ENCODE measurements at regions not wholly inside any gene's neighbourhood (a gene's known extent, or its start where the extent isn't known, plus 50 kb on each side); places are given as distances from the start of the nearest gene placed in this dataset.

DNA sequence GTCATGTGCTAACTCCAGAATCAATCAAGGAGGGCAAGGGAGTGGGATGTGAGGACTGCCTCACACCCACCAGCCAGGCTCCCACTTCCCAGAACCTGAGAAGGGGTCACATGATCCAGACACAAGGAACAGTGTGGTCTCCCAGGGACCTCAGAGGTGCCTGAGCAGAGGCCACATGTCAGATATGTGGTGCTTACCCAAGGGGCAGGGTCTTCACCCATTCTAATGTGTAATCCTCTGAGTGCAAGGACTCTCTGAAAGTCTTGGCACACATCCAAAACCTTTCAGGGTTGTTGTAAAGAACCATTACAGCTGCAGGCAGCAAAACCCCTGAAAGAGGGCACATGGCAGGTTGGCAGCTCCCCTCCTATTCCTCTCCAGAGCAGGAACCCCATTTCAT lies 656.6 kb downstream of the UQCRFS1 start:
- H3K27ac ChIP-seq (replicated peaks), result no peak overlapping the region
- H3K4me3 ChIP-seq (replicated peaks; ENCODE audit: insufficient read depth, low read length), result no peak overlapping the region
- DNase-seq (ENCODE audit: low read depth in 1 of 2, low spot score in 1 of 2), result no peak
- H3K27me3 ChIP-seq (ENCODE audit: insufficient read depth, poor library complexity, severe bottlenecking), result no peaks in the 10 kb centered on the region
- TF ChIP-seq POLR2AphosphoS5 (IDR thresholded peaks at IDR 0.05; ENCODE audit: low read depth) (no peak), SPI1 (IDR thresholded peaks at IDR 0.05; ENCODE audit: borderline replicate concordance, low read depth) (no peak), GABPA (IDR thresholded peaks at IDR 0.05; ENCODE audit: low read depth) (no peak), CTCF (IDR thresholded peaks at IDR 0.05; ENCODE audit: insufficient read depth, low read length) (no peak)
- TF ChIP-seq, protein P1, sequence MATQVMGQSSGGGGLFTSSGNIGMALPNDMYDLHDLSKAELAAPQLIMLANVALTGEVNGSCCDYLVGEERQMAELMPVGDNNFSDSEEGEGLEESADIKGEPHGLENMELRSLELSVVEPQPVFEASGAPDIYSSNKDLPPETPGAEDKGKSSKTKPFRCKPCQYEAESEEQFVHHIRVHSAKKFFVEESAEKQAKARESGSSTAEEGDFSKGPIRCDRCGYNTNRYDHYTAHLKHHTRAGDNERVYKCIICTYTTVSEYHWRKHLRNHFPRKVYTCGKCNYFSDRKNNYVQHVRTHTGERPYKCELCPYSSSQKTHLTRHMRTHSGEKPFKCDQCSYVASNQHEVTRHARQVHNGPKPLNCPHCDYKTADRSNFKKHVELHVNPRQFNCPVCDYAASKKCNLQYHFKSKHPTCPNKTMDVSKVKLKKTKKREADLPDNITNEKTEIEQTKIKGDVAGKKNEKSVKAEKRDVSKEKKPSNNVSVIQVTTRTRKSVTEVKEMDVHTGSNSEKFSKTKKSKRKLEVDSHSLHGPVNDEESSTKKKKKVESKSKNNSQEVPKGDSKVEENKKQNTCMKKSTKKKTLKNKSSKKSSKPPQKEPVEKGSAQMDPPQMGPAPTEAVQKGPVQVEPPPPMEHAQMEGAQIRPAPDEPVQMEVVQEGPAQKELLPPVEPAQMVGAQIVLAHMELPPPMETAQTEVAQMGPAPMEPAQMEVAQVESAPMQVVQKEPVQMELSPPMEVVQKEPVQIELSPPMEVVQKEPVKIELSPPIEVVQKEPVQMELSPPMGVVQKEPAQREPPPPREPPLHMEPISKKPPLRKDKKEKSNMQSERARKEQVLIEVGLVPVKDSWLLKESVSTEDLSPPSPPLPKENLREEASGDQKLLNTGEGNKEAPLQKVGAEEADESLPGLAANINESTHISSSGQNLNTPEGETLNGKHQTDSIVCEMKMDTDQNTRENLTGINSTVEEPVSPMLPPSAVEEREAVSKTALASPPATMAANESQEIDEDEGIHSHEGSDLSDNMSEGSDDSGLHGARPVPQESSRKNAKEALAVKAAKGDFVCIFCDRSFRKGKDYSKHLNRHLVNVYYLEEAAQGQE (IDR thresholded peaks at IDR 0.05; ENCODE audit: insufficient replicate concordance, low read depth), result no peak

GRCh38 chr19:28555317-28555716 lies 657.6 kb downstream of the UQCRFS1 start:
- Histone ChIP-seq H3K4me3 (replicated peaks; ENCODE audit: insufficient read depth, low read length) (no peak overlapping the region), H3K27me3 (ENCODE audit: insufficient read depth, poor library complexity, severe bottlenecking) (no peaks in the 10 kb centered on the region), H3K27ac (replicated peaks) (no peak overlapping the region)
- TF ChIP-seq POLR2AphosphoS5 (IDR thresholded peaks at IDR 0.05; ENCODE audit: low read depth), result no peak
- TF ChIP-seq GABPA (IDR thresholded peaks at IDR 0.05; ENCODE audit: low read depth), result no peak
- no peak for TF ChIP-seq CTCF (IDR thresholded peaks at IDR 0.05; ENCODE audit: insufficient read depth, low read length)
- TF ChIP-seq, protein P1 (IDR thresholded peaks at IDR 0.05; ENCODE audit: insufficient replicate concordance, low read depth), result no peak
- TF ChIP-seq SPI1 (IDR thresholded peaks at IDR 0.05; ENCODE audit: borderline replicate concordance, low read depth), result no peak
- no peak for DNase-seq (ENCODE audit: low read depth in 1 of 2, low spot score in 1 of 2)

DNA sequence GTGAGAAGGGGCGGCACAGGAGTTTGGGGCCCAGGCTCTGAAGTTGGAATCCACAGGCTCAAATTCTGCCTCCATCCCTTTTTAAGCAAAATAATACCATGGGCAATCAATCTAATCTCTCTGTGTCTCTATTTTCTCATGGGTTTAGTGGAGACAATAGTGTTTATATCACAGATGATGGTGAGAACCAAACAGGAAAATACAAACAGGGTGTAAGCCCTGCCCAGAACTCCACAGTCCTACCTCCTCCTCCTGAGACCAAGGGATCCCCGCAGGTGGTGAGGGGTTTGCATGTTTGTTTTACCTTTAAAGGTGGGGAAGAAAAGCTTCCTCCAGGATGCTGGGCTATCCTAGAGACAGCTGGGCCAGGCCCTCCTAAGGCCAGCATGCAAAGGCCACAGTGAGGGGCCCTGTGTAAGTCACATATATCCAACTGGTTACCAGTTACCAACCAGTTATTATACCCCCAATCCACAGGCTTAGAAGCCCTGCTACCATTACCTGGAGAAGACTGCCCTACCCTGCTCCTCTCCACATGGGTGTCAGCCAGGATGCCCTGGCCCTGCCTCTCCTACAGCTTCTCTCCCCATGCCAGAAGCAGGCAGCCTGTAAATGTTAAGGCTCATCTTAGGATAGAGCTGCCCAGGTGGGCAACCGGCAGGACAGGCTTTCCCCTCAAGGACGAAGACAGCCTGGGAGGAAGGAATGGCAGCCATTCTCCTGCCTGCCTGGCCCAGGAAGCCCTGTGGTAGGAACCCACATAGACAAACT lies 658.4 kb downstream of the UQCRFS1 start:
- Histone ChIP-seq H3K27ac (replicated peaks) (no peak overlapping the region), H3K27me3 (ENCODE audit: insufficient read depth, poor library complexity, severe bottlenecking) (no peaks in the 10 kb centered on the region), H3K4me3 (replicated peaks; ENCODE audit: insufficient read depth, low read length) (no peak overlapping the region)
- TF ChIP-seq POLR2AphosphoS5 (IDR thresholded peaks at IDR 0.05; ENCODE audit: low read depth) (no peak), GABPA (IDR thresholded peaks at IDR 0.05; ENCODE audit: low read depth) (no peak)
- no peak for DNase-seq (ENCODE audit: low read depth in 1 of 2, low spot score in 1 of 2)

- DNase-seq (ENCODE audit: low read depth in 1 of 2, low spot score in 1 of 2), result no peak
- H3K27me3 ChIP-seq (ENCODE audit: insufficient read depth, poor library complexity, severe bottlenecking), result no peaks in the 10 kb centered on the region
- H3K27ac ChIP-seq (replicated peaks), result no peak overlapping the region
- H3K4me3 ChIP-seq (replicated peaks; ENCODE audit: insufficient read depth, low read length), result no peak overlapping the region
- TF ChIP-seq SPI1 (IDR thresholded peaks at IDR 0.05; ENCODE audit: borderline replicate concordance, low read depth), result no peak
Observed at GRCh38 chr19:28553764-28554163, 659.2 kb downstream of the UQCRFS1 start.

GRCh38 chr19:28553005-28553404 lies 659.9 kb downstream of the UQCRFS1 start:
- DNase-seq (ENCODE audit: low read depth in 1 of 2, low spot score in 1 of 2), result no peak
- TF ChIP-seq CTCF (IDR thresholded peaks at IDR 0.05; ENCODE audit: insufficient read depth, low read length) (no peak), SPI1 (IDR thresholded peaks at IDR 0.05; ENCODE audit: borderline replicate concordance, low read depth) (no peak), GABPA (IDR thresholded peaks at IDR 0.05; ENCODE audit: low read depth) (no peak), POLR2AphosphoS5 (IDR thresholded peaks at IDR 0.05; ENCODE audit: low read depth) (no peak)
- TF ChIP-seq, protein P1 (IDR thresholded peaks at IDR 0.05; ENCODE audit: insufficient replicate concordance, low read depth), result no peak

More at GRCh38 chr19:28553005-28553404, 659.9 kb downstream of the UQCRFS1 start:
- H3K27me3 ChIP-seq (ENCODE audit: insufficient read depth, poor library complexity, severe bottlenecking), result no peaks in the 10 kb centered on the region
- H3K4me3 ChIP-seq (replicated peaks; ENCODE audit: insufficient read depth, low read length), result no peak overlapping the region
- no peak overlapping the region for H3K27ac ChIP-seq (replicated peaks)
